ENCODE measurements at regions not wholly inside any gene's neighbourhood (a gene's known extent, or its start where the extent isn't known, plus 50 kb on each side); places are given as distances from the start of the nearest gene placed in this dataset.

DNA sequence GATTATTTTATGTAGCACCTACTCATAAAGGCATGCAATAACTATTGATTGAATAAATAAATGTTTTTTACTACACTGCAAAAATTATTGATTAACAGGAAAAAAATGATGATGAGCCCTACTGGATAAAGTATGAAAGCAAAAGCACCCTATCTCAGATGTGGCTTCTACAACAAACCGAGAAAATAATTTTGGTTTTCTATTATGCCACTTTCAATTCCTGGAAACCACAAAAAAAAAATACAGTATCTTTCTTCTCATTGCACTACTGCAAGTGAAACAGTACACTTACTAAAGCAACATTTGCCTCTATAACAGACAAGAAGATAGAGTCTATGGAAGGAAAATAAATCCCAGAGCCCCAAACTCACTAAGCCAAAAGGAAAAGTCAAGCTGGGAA lies 1882.4 kb downstream of the NCAM2 start:
- no peak for DNase-seq (ENCODE audit: low read depth in 4 of 4, low spot score in 1 of 4)

DNA sequence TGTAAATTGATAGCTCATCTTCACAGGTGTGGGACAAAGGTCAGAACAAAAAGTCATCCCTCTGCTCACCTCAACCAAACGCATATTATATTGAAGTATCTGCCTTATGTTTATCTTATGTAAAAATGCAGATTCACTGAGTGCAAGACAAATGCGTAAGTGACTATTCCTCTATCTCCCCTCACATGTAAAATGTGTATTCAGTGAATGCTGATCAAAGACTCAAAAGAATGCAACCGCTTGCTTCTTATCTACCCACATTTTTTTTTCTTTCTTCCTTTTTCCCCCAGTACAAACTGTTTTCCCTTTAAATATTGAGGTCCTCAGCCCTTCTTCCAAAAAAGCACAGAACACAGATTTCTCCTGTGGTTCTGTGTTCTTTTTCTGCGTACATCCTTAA lies 1882.9 kb downstream of the NCAM2 start:
- DNase-seq (ENCODE audit: low read depth in 4 of 4, low spot score in 1 of 4): no peak

DNA sequence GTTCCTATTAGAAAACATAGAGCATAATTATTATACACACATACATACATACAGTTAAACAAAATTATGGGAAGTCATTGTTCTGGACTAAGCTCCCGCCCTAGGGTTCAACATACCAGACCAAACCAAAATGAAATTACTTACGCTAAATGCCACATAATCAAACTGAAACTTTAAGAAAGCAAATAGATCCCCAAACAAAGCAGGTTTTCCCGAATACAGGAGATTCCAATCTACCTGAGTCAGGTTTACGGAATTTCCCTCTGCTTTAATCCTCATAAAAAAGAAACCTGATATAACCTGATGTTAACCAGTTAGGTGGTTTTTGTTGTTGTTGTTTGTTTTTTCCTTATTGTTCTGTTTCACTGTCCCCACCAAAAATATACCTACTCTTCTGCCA lies 1886.9 kb downstream of the NCAM2 start:
- DNase-seq (ENCODE audit: low read depth in 4 of 4, low spot score in 1 of 4): no peak

DNA sequence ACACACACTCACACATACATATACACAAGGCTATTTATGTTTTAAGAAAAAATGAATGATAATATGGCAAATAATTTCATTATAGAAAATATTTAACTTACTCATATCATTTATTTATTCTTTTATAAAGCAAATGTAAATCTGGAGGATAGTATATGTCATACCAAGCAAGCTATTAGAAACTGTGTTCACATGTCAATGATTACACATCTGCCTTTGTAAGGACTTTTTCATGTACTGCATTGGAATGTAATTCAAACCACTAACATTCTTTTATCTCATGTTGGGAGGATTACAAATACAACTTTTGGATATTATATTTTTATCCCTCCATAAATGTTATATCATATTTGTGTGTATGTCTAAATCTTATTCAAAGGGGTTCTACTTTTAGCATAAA lies 1887.4 kb downstream of the NCAM2 start:
- no peak for DNase-seq (ENCODE audit: low read depth in 4 of 4, low spot score in 1 of 4)

DNA sequence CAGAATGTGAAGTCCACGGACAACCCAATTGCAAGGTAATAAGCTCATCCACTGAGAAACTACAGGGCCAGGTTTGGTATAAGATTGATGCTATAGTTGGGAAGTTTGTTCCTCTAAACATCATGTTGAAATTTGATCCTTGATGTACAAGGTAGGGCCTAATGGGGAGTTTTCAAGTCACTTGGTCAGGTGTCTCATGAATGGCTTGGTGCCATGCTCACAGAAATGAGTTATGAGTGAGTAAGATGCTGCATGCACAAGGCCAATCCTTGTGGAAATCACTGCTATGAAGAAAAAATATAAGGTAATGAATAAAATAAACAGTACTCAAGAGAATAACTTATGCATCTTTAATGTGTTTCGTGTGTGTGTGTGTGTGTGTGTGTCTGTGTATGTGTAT lies 1891.2 kb downstream of the NCAM2 start:
- no peak for DNase-seq (ENCODE audit: low read depth in 4 of 4, low spot score in 1 of 4)

DNA sequence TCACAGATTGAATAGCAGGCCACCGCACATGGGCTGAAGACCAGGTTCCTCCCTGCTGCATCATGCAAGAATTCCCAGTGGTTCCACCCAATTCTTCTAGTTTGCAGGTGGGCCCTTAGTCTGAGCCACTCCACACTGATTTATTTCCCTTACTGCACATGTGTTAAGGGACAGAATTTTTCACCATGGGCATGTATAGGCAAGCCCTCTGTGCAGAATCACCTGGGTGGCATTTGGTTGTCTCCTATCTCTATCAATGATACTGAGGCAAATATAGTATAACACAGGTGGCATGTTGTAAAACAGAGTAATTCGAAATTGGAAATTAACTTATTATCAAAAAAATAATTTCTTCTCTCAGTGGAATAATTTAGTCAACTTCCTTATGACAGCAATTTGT lies 1892.4 kb downstream of the NCAM2 start:
- DNase-seq (ENCODE audit: low read depth in 4 of 4, low spot score in 1 of 4): no peak

DNA sequence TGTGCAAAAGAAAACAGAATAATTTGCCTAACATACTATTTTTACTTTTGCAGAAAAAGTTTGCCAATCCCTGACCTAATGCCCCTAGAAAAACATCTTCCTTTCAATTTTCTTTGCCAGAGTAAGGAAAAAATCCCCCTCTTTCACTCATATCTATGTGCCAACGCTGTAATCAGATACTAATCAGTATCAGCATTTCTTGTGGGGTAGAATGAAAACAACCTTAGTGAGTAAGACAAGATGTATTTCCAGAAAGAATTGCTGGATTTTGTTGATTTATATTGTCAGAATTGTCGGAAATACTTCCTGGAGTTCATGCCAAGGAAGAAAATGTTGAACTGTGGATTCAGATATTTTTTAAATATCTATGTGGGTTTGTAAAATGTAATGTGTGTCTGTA lies 1893.8 kb downstream of the NCAM2 start:
- DNase-seq (ENCODE audit: low read depth in 4 of 4, low spot score in 1 of 4): no peak

DNA sequence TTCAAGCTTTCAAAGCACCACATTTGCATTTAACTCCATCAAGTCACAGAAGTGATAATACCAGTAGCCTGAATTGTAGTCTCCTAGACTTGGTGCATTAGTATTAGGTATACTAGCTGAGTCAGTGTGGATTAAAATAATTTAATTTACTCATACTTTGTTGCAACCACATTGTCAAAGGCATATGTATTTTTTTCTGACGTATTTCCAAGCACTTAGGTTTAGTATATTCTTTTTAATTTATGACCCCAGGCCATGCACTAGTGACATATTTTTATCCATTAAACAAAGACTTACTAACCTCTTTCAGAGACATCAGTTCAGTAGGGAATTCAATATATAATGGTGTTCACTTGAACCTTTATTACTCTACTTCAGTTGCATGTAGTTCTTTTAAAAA lies 1894.5 kb downstream of the NCAM2 start:
- no peak for DNase-seq (ENCODE audit: low read depth in 4 of 4, low spot score in 1 of 4)

DNA sequence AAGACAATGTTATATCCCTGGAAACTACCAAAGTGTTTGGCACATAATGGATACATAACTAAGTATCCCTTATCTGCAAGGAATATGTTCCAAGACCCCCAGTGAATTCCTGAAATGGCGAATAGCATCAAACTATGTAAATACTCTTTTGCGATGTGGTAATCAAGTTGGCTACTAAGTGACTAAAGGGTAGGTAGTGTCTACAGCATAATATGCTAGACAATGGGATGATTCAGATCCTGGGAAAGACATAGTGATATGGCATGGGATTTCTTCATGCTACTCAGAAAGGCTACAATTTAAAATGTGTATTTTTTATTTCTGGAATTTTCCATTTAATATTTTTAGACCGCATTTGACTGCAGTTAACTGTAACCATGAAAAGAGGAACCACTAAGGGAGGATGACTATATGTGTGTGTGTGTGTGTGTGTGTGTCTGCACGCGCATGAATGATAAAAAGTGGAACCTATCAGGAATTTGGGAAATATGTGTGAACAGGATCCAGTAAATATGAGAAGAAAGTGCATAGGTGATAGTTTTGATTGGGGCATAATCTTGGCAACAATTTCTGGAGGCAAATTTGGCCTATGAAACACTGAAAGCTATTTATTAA lies 1899.9 kb downstream of the NCAM2 start:
- no peak for DNase-seq (ENCODE audit: low read depth in 4 of 4, low spot score in 1 of 4)

DNA sequence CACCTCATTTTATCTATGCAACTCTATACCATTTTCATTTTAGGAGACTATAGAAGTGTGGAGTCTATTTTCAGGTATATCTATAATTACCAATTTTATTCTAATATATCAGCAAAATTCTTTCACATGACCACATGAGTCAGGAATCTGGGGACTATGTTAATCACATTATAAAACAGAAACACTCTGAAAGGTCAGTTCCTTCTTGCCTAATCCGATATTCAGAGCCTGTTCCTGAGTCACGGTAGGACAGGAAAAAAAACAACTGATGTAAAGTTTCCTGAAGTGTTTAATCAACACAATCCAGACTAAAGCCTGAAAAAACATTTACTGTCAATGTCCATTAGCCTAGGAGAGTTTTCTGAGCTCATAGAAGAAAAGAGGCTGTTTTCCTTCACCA lies 1902.3 kb downstream of the NCAM2 start:
- no peak for DNase-seq (ENCODE audit: low read depth in 4 of 4, low spot score in 1 of 4)

DNA sequence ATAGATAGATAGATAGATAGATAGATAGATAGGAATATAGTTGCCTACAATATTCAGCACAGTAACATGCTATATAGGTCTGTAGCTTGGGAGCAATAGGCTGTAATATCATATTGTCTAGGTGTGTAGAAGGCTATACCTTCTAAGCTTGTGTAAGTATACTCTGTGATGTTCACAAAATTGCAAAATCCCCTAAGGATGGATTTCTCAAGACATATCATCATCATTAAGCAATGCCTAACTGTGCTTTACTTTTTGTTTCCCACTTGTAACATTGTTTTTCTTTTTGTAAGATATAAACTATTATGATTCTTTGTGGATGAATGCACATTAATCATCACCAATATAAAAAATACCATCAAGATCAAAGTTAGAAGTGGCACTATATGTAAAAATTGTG lies 1905.6 kb downstream of the NCAM2 start:
- no peak for DNase-seq (ENCODE audit: low read depth in 4 of 4, low spot score in 1 of 4)

DNA sequence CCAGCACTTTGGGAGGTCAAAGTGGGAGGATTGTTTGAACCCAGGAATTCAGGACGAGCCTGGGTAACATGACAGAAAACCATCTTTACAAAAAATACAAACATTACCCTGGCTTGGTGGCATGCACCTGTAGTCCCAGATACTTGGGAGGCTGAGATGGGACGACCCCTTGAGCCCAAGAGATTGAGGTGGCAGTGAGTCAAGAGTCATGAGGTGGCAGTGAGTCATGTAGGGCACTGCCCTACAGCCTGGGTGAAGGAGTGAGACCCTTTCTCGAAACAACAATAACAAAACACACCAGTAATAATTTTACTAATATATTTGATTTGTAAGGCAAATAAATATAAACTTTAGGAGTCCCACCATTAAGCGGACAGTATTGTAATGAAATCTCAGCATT lies 1906.2 kb downstream of the NCAM2 start:
- DNase-seq (ENCODE audit: low read depth in 4 of 4, low spot score in 1 of 4): no peak

DNA sequence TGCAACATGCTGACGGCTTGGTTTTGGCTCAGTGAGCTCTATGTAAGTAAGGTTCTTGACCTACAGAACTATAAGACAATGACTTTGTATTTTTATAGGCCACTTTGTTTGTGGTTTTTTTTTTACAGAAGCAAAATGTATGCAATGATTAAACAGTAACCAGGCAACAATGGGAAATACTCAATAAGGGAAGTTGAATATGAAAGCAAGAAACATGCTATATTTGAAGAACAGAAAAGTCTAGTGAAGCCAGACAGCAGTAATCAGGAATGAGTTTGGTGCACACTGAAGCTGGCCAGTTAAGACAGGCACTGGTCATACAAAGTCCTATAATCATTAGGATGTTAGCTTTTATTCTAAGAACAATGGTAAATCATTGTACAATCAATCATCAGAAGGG lies 1926.8 kb downstream of the NCAM2 start:
- no peak for DNase-seq (ENCODE audit: low read depth in 4 of 4, low spot score in 1 of 4)

DNA sequence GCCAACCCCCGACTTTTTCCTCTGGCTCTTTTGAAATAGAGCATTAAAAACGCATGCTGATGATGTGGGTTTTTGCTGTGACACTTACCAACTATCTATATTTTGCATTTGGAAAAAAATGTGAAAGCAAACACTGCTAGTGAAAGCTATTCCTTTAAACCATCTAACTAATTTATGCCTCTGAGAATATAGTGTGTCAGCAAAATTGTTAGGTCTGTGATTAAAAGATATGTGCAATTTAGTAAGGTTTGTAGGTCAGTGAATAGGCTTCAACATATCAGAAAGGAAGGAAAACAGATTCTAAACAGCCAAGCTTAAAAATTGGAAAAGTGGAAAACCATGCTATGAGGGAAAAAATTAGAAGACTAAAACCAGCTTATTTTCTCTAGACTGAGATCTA lies 1929.3 kb downstream of the NCAM2 start:
- DNase-seq (ENCODE audit: low read depth in 4 of 4, low spot score in 1 of 4): no peak

DNA sequence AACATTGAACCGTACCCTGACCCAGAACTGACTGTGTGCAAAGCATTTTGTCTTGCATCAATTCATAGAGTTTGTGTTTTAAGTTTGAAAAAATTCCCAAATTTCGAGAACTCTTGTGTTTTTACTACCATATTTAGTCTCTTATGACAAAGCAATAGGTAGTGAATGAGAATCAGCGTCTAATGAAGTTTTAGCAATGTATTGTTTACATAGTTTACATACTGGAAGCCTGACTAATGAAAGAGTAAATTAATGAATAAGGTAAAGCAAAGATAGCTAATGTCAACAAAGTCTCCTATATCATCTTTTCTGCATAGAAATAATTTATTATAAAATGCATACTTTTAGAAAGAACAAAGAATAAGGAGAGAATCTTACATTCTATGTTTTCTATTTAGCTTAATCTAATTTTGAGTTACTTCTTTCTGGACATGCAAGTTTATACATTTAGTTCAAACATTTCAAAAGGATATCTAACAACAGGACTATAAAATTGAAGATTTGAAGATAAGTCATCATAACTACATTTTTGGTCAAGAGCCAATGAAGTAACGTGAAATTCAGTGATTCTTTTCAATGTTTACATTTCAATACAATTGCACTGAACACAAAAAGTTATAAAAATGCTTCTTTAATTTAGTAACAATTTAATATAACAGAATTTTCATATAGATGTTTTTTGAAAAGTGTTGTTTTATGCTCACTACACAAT lies 1943.7 kb downstream of the NCAM2 start:
- DNase-seq (ENCODE audit: low read depth in 4 of 4, low spot score in 1 of 4): no peak

DNA sequence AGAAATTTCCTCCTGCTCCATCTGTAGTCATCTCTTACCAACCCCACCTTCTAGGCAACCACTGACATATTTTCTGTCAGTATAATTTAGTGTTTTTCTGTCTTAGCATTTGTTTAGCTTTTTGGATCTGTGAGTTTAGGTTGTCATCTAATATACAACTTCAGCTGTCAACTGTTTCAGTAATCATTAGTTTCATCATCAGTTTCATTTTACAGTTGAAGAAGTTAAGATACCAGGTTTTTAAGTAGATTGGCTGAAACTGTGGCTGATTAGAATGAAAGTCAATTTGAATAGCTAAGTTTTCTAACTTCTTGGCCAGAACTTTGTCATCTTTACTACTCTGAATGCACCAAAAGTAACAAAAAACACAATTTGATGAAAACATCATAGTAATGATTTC lies 1957.3 kb downstream of the NCAM2 start:
- DNase-seq (ENCODE audit: low read depth in 4 of 4, low spot score in 1 of 4): no peak

DNA sequence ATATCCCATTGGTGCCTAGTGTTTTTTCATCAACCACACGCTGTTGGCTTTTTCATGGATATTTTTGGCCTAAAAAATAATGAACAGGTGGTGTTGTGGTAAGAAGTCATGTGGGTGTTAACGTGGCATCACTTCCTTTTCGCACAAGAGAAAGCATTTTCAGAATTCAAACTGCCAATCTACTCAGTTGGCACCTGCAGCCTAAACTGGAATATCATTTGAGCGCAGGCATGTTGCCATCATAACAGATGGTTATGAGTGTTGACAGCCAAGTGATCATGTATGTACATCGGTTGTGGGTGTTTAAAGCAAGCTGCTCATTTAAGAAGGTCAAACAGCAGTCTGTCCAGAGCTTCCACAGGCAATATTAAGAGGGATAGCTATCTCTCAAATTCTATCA lies 1963.0 kb downstream of the NCAM2 start:
- no peak for DNase-seq (ENCODE audit: low read depth in 4 of 4, low spot score in 1 of 4)

DNA sequence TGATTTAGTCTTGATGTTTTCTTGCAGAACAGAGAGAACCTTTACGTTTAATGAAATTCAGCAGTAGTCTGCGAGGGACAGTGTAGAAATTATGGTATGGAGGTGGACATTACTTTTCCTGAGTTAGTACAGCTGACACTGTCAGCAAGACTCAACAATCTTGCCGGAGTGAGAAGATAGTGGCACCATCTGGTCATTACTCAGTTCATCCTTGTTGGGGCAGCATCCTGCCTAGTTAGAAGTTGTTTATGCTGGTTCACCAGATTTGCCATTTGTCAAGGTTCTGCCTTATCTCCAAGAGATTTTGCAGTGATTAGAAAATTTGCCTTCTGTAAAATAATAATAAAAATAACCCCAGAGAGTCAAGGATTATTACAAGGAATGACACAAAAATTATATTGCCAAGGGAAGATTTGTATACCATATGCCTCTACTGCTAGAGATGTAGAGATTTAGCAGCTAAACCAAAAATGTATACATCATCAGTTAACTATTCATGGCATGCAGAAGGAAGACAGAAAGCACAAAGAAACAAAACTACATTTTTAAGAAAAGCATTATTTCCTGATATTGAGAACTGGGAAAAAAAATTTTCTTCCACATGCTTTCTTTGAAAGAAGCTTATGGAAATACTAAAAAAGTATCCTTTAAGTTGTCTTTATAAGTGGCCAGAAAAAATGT lies 1967.4 kb downstream of the NCAM2 start:
- no peak for DNase-seq (ENCODE audit: low read depth in 4 of 4, low spot score in 1 of 4)

DNA sequence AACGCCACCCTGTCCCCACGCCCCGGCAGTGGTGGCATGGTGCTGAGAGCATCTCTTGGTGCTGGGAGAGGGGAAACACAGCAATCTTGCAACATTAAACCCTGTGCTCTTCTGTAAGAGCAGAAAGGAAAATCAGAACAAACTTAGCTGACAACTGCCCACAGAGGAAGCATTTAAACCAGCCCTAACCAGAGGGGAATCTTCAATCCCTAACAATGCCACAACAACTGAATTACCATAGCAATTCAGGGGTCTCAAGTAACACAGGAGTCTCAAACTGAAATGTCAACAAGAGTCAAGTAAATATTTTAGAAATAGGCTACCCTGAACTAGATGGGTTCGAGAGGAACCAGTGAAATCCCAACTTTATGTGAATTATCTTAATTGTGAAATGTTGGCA lies 1983.6 kb downstream of the NCAM2 start:
- DNase-seq (ENCODE audit: low read depth in 4 of 4, low spot score in 1 of 4): no peak

DNA sequence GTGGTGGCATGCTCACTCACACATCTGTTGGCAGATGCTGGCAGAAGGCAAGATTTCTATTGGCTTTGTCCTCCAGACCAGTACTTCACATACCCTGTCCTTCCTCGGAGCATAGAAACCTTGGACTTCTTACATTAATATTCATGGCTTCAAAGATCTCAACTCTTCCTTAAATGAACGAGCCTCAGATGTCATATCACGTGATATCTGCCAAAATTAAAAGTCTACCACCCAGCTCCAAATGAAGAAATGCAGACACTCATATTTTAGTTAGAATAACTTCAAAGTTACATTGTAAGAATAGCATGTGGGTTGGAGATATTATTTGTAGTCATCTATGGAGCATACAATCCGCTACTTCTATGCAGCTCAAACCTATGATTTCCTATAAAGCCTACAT lies 1994.9 kb downstream of the NCAM2 start:
- DNase-seq (ENCODE audit: low read depth in 4 of 4, low spot score in 1 of 4): no peak

DNA sequence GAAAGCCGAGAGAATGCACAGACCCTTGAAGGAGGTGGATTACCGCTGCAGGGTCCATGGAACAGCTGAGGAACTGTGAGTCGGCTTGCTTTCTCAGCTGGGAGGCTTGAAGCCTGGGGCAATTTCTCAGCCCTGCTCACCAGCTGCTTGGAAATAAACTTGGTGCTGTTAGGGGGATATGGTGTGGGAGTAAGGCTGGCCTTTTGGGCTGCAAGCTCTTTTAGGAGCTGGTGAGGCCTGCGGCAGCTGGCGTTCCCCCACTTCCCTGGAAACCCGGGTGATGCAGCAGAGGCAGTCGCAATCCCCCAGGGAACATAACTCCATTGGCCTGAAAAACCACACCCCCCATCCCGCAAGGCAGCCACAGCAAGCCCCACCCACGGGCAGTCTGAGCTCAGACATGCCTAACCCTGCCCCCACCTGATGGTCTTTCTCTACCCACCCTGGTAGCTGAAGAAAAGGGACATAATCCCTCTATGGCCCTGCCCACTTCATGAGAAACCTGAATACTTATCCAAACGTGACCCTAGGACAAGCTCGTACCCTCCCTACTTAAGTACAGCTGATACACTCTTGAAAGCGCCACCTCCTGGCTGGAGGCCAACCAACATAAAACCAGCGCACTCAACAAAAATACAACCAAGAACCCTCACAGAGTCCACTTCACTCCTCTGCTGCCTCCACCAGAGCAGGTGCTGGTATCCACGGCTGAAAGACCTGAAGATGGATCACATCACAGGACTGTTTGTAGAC lies 1995.8 kb downstream of the NCAM2 start:
- DNase-seq (ENCODE audit: low read depth in 4 of 4, low spot score in 1 of 4): no peak

DNA sequence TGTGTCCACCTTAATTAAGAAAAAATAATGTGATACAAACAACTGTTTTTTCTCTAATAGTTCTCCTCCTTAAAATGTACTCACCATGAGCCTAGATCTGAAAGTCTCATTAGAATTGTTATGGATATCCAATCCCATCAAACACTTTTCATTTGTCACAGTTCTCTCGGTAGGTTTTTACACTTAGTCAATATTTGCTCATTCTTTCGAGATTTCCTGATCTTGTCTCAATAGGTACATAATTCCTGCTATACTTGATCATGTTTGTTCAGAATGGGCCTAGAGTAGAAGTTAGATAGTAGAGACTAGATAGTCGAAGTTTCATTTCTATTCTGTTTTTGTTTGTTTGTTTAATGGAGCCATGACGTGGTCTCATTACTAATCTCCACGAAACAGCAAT lies 2005.7 kb downstream of the NCAM2 start:
- DNase-seq (ENCODE audit: low read depth in 4 of 4, low spot score in 1 of 4): no peak
